ENCODE measurements at regions not wholly inside any gene's neighbourhood (a gene's known extent, or its start where the extent isn't known, plus 50 kb on each side); places are given as distances from the start of the nearest gene placed in this dataset.

GRCh38 chr1:239031310-239031709, 355.1 kb upstream of the CHRM3 start:
- no peak for TF ChIP-seq CTCF (IDR thresholded peaks at IDR 0.05; ENCODE audit: insufficient read depth, low read depth, low read length)
- TF ChIP-seq EZH2 (IDR thresholded peaks at IDR 0.05; ENCODE audit: insufficient read depth, low read length) = no peak

Data from astrocyte (in vitro differentiated cells and primary cell).